ENCODE measurements at regions not wholly inside any gene's neighbourhood (a gene's known extent, or its start where the extent isn't known, plus 50 kb on each side); places are given as distances from the start of the nearest gene placed in this dataset.

DNA sequence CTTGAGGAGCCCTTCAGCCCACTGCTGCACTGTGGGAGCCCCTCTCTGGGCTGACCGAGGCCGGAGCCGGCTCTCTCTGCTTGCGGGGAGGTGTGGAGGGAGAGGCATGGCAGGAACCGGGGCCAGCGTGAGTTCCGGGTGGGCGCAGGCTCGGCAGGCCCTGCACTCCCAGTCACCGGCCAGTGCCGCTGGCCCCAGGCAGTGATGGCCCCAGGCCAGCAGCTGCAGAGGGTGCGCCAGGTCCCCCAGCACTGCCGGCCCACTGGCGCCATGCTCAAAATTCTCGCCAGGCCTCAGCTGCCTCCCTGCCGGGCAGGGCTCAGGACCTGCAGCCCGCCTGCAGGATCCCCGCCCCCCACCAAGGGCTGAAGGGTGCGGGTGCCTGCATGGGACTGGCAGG, 128.4 kb upstream of the STARD3NL start:
- Histone ChIP-seq H2BK15ac (ENCODE audit: low read depth, low read length) (no peak overlapping the region), H2AK5ac (ENCODE audit: low read depth, low read length) (no peak overlapping the region), H3K23ac (ENCODE audit: low read depth, low read length) (no peak overlapping the region), H2BK5ac (ENCODE audit: low read depth, low read length, poor library complexity, severe bottlenecking) (no peak overlapping the region), H3K18ac (ENCODE audit: low read depth, low read length) (no peak overlapping the region), H4K8ac (ENCODE audit: low read depth in 2 of 2, low read length in 2 of 2) (no peak overlapping the region), H3K14ac (replicated peaks; ENCODE audit: low read depth, low read length) (no peak overlapping the region), H4K5ac (ENCODE audit: low read depth, low read length) (no peak overlapping the region), H3K56ac (ENCODE audit: extremely low read depth, insufficient read depth, low read length) (no peak overlapping the region), H2AK9ac (replicated peaks; ENCODE audit: low read depth, low read length, poor library complexity) (no peak overlapping the region), H2AFZ (replicated peaks; ENCODE audit: low read length, poor library complexity) (no peak overlapping the region), H3K79me1 (ENCODE audit: low read depth in 1 of 2, low read length in 2 of 2) (no peaks in the 10 kb centered on the region), H4K91ac (ENCODE audit: insufficient read depth, low read depth, low read length) (no peak overlapping the region), H3K36me3 (ENCODE audit: control insufficient read depth, insufficient read depth, low read length) (no peaks in the 10 kb centered on the region), H3K4me1 (ENCODE audit: control insufficient read depth, insufficient read depth, low read length) (no peaks in the 10 kb centered on the region), H3K4ac (ENCODE audit: low read depth, low read length) (no peak overlapping the region), H3K9me3 (ENCODE audit: control insufficient read depth, insufficient read depth, low read length) (peaks cover 12% of the 10 kb centered on the region), H3K9ac (ENCODE audit: low read depth, low read length) (no peak overlapping the region), H4K20me1 (ENCODE audit: insufficient read depth, low read length) (no peaks in the 10 kb centered on the region), H3K27ac (ENCODE audit: insufficient read depth, low read length) (no peak overlapping the region), H3K4me3 (ENCODE audit: insufficient read depth, low read depth, low read length) (no peak overlapping the region), H3K27me3 (ENCODE audit: control insufficient read depth, insufficient read depth, low read length) (no peaks in the 10 kb centered on the region), H2BK20ac (ENCODE audit: low read depth, low read length) (no peak overlapping the region), H3K4me2 (ENCODE audit: low read depth, low read length) (no peak overlapping the region), H3K9me1 (ENCODE audit: insufficient read depth, low read length) (no peaks in the 10 kb centered on the region), H2BK120ac (ENCODE audit: low read depth, low read length) (no peak overlapping the region)
- intact Hi-C loops (cut with micrococcal nuclease) (no loop called here), in situ Hi-C loops (cut with MboI; ENCODE audit: low sequenced_read_pairs) (no loop called here), dilution Hi-C loops (cut with HindIII; ENCODE audit: low sequenced_read_pairs, unreplicated experiment) (no loop called here)
- DNase-seq (no peak), ATAC-seq (ENCODE audit: low read depth) (no peak)
- ChIA-PET POLR2A (ENCODE audit: unreplicated experiment) (no interaction called here), CTCF (no interaction called here)
- TF ChIP-seq RCOR1 (IDR thresholded peaks at IDR 0.05; ENCODE audit: insufficient replicate concordance, low read length): no peak
- TF ChIP-seq USF2 (IDR thresholded peaks at IDR 0.05; ENCODE audit: low read depth, low read length): no peak
- BruUV-seq (replicated peaks): no TSS peak
- WGBS, 2 experiments (ENCODE audit: extremely low coverage in 2 of 2, insufficient read length in 1 of 2): no CpG with 5 or more reads among the region's 19 CpGs

Data from IMR-90 (cell line).